ENCODE measurements at regions not wholly inside any gene's neighbourhood (a gene's known extent, or its start where the extent isn't known, plus 50 kb on each side); places are given as distances from the start of the nearest gene placed in this dataset.

GRCh38 chrX:145464650-145465049 is 217.3 kb downstream of the SPANXN1 start:
- TF ChIP-seq CTCF (IDR thresholded peaks at IDR 0.05) (no peak), EP300 (IDR thresholded peaks at IDR 0.05) (no peak), POLR2A (IDR thresholded peaks at IDR 0.05) (no peak)
- no peak overlapping the region for H3K4me3 ChIP-seq
- WGBS, 2 donors: 75 to 84% methylated on average over 3 of the region's 3 CpGs
- no peaks in the 10 kb centered on the region for H3K27me3 ChIP-seq
- H3K36me3 ChIP-seq: no peaks in the 10 kb centered on the region
- no peaks in the 10 kb centered on the region for H3K4me1 ChIP-seq
- H3K27ac ChIP-seq: no peak overlapping the region
- no peaks in the 10 kb centered on the region for H3K9me3 ChIP-seq
- DNase-seq (ENCODE audit: low spot score in 2 of 2): no peak

GRCh38 chrX:145475725-145476124 is 228.4 kb downstream of the SPANXN1 start:
- H3K4me3 ChIP-seq: no peak overlapping the region
- TF ChIP-seq EP300 (IDR thresholded peaks at IDR 0.05): no peak
- no peak for TF ChIP-seq CTCF (IDR thresholded peaks at IDR 0.05)
- TF ChIP-seq POLR2A (IDR thresholded peaks at IDR 0.05): no peak

GRCh38 chrX:145484740-145485139 is 237.4 kb downstream of the SPANXN1 start:
- Histone ChIP-seq H3K9me3 (no peaks in the 10 kb centered on the region), H3K4me3 (no peak overlapping the region), H3K36me3 (no peaks in the 10 kb centered on the region), H3K27ac (no peak overlapping the region), H3K27me3 (no peaks in the 10 kb centered on the region), H3K4me1 (no peaks in the 10 kb centered on the region)
- no peak for DNase-seq (ENCODE audit: low spot score in 2 of 2)
- TF ChIP-seq POLR2A (IDR thresholded peaks at IDR 0.05) (no peak), EP300 (IDR thresholded peaks at IDR 0.05) (no peak), CTCF (IDR thresholded peaks at IDR 0.05) (no peak)

More at GRCh38 chrX:145475725-145476124, 228.4 kb downstream of the SPANXN1 start:
- DNase-seq (ENCODE audit: low spot score in 2 of 2): no peak
- Histone ChIP-seq H3K27ac (no peak overlapping the region), H3K9me3 (no peaks in the 10 kb centered on the region), H3K4me1 (no peaks in the 10 kb centered on the region), H3K36me3 (no peaks in the 10 kb centered on the region), H3K27me3 (no peaks in the 10 kb centered on the region)
- WGBS, 2 donors: 73 to 85% methylated on average over 7 of the region's 7 CpGs

GRCh38 chrX:145502670-145503069 is 255.4 kb downstream of the SPANXN1 start:
- H3K9me3 ChIP-seq: no peaks in the 10 kb centered on the region
- H3K27ac ChIP-seq: no peak overlapping the region
- H3K4me1 ChIP-seq: no peaks in the 10 kb centered on the region
- TF ChIP-seq EP300 (IDR thresholded peaks at IDR 0.05): no peak
- no peak for TF ChIP-seq POLR2A (IDR thresholded peaks at IDR 0.05)
- TF ChIP-seq CTCF (IDR thresholded peaks at IDR 0.05): no peak
- H3K4me3 ChIP-seq: no peak overlapping the region
- no peaks in the 10 kb centered on the region for H3K36me3 ChIP-seq
- H3K27me3 ChIP-seq: no peaks in the 10 kb centered on the region
- WGBS, 2 donors: 37 to 44% methylated on average over 4 of the region's 4 CpGs
- DNase-seq (ENCODE audit: low spot score in 2 of 2): no peak

GRCh38 chrX:145506214-145506613 is 258.9 kb downstream of the SPANXN1 start:
- TF ChIP-seq POLR2A (IDR thresholded peaks at IDR 0.05) (no peak), CTCF (IDR thresholded peaks at IDR 0.05) (no peak), EP300 (IDR thresholded peaks at IDR 0.05) (no peak)
- Histone ChIP-seq H3K4me1 (no peaks in the 10 kb centered on the region), H3K27me3 (no peaks in the 10 kb centered on the region), H3K27ac (no peak overlapping the region), H3K36me3 (no peaks in the 10 kb centered on the region), H3K4me3 (no peak overlapping the region), H3K9me3 (no peaks in the 10 kb centered on the region)
- WGBS, 2 donors: 47% methylated on average over 5 of the region's 5 CpGs
- DNase-seq (ENCODE audit: low spot score in 2 of 2): no peak

Measured in tibial nerve (tissue), 4 donors.